ENCODE measurements at regions not wholly inside any gene's neighbourhood (a gene's known extent, or its start where the extent isn't known, plus 50 kb on each side); places are given as distances from the start of the nearest gene placed in this dataset.

DNA sequence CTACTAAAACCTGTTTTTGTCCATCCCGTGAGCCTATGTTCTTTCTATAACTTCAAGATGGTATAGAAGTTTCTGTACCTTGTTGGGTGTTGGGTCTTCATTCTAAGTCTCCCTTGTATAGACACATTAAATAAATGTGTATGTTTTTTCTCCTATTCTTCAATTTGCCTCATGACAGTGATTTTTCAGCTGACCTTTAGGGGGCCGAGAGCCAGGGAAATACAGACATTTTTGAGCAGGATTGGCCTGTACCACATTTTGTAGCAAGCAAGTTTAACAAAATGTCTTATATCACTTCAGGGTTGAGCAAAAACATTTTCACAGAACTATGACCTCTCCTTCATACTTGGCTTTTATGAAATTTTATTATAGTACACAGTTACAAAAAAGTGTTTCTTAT is 495.4 kb upstream of the CDH7 start:
- Histone ChIP-seq H3K9ac (ENCODE audit: insufficient read depth in 1 of 2, low read depth in 2 of 2, low read length in 2 of 2) (no peak overlapping the region), H3K79me2 (ENCODE audit: control insufficient read depth, insufficient read depth, low read length) (no peaks in the 10 kb centered on the region), H2AFZ (ENCODE audit: low read depth, low read length) (no peak overlapping the region), H3K9me1 (ENCODE audit: control insufficient read depth, insufficient read depth, low read length) (no peaks in the 10 kb centered on the region), H3K27me3 (ENCODE audit: control insufficient read depth in 2 of 2, insufficient read depth in 2 of 2, low read length in 2 of 2) (no peaks in the 10 kb centered on the region), H3K27ac (ENCODE audit: extremely low read depth, low read depth, low read length) (no peak overlapping the region), H4K20me1 (replicated peaks; ENCODE audit: control insufficient read depth, insufficient read depth, low read length) (no peaks in the 10 kb centered on the region), H3K4me2 (ENCODE audit: insufficient read depth, low read length) (no peak overlapping the region), H3K36me3 (ENCODE audit: control insufficient read depth, insufficient read depth, low read length) (no peaks in the 10 kb centered on the region), H3K9me3 (replicated peaks; ENCODE audit: control insufficient read depth, insufficient read depth, low read depth, low read length) (no peaks in the 10 kb centered on the region), H3K4me1 (replicated peaks in 1 of 2; ENCODE audit: control insufficient read depth in 2 of 2, insufficient read depth in 2 of 2, low read length in 2 of 2) (no peaks in the 10 kb centered on the region), H3K4me3 (no peak overlapping the region)
- in situ Hi-C loops (cut with MboI) (no loop called here), intact Hi-C loops (cut with micrococcal nuclease) (no loop called here)
- ATAC-seq (no peak), DNase-seq (ENCODE audit: extremely low read depth in 1 of 4, low spot score in 3 of 4) (no peak), FAIRE-seq (no peak)
- CTCF ChIA-PET (ENCODE audit: low intra/inter-chr PET ratio): no interaction called here
- no TSS peak for BruUV-seq (replicated peaks)
- TF ChIP-seq KAT8 (IDR thresholded peaks at IDR 0.05; ENCODE audit: low read depth) (no peak), SMAD4 (CRISPR knock-in tag; conservative IDR thresholded peaks at IDR 0.05) (no peak), CREB1 (IDR thresholded peaks at IDR 0.05) (no peak), CREB1 (CRISPR knock-in tag; IDR thresholded peaks at IDR 0.05) (no peak), RFX5 (IDR thresholded peaks at IDR 0.05; ENCODE audit: low read depth, low read length) (no peak), TFAM (CRISPR knock-in tag; conservative IDR thresholded peaks at IDR 0.05) (no peak)
- WGBS (ENCODE audit: insufficient coverage, low coverage, missing lambda C conversion rate): 0% methylated on average over 2 of the region's 2 CpGs
- POLR2A ChIA-PET: no interaction called here

DNA sequence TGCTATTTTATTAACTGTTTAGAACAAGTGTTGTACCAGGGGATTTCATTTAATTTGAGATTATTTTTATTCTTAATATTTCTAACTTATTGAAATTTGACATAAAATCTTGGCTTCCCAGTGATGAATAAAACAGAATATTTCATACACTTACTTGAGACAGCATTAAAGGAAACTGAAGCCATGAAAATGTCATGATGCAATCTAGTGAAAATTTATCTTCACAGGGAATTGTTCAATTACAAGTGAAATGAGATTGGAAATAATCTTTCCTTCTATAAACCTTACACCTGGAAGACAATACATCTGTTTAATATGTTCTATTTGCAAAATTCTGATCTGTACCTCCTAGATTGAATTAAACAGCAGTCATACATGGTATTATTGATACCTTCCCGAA is 511.0 kb upstream of the CDH7 start:
- Histone ChIP-seq H3K27me3 (ENCODE audit: control insufficient read depth in 2 of 2, insufficient read depth in 2 of 2, low read length in 2 of 2) (no peaks in the 10 kb centered on the region), H3K9ac (ENCODE audit: insufficient read depth in 1 of 2, low read depth in 2 of 2, low read length in 2 of 2) (no peak overlapping the region), H4K20me1 (replicated peaks; ENCODE audit: control insufficient read depth, insufficient read depth, low read length) (no peaks in the 10 kb centered on the region), H3K4me2 (ENCODE audit: insufficient read depth, low read length) (no peak overlapping the region), H3K9me1 (ENCODE audit: control insufficient read depth, insufficient read depth, low read length) (no peaks in the 10 kb centered on the region), H3K36me3 (ENCODE audit: control insufficient read depth, insufficient read depth, low read length) (no peaks in the 10 kb centered on the region), H2AFZ (ENCODE audit: low read depth, low read length) (no peak overlapping the region), H3K27ac (ENCODE audit: extremely low read depth, low read depth, low read length) (no peak overlapping the region), H3K4me3 (no peak overlapping the region), H3K4me1 (replicated peaks in 1 of 2; ENCODE audit: control insufficient read depth in 2 of 2, insufficient read depth in 2 of 2, low read length in 2 of 2) (no peaks in the 10 kb centered on the region), H3K9me3 (replicated peaks; ENCODE audit: control insufficient read depth, insufficient read depth, low read depth, low read length) (no peaks in the 10 kb centered on the region), H3K79me2 (ENCODE audit: control insufficient read depth, insufficient read depth, low read length) (no peaks in the 10 kb centered on the region)
- BruUV-seq (replicated peaks): no TSS peak
- WGBS (ENCODE audit: insufficient coverage, low coverage, missing lambda C conversion rate): 0% methylated on average over 1 of the region's 1 CpG
- CTCF ChIA-PET (ENCODE audit: low intra/inter-chr PET ratio): no interaction called here
- TF ChIP-seq TAF7 (tag; IDR thresholded peaks at IDR 0.05): no peak
- TF ChIP-seq, protein P1, sequence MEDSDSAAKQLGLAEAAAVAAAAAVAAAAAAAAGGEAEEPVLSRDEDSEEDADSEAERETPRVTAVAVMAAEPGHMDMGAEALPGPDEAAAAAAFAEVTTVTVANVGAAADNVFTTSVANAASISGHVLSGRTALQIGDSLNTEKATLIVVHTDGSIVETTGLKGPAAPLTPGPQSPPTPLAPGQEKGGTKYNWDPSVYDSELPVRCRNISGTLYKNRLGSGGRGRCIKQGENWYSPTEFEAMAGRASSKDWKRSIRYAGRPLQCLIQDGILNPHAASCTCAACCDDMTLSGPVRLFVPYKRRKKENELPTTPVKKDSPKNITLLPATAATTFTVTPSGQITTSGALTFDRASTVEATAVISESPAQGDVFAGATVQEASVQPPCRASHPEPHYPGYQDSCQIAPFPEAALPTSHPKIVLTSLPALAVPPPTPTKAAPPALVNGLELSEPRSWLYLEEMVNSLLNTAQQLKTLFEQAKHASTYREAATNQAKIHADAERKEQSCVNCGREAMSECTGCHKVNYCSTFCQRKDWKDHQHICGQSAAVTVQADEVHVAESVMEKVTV (CRISPR knock-in tag; IDR thresholded peaks at IDR 0.05): no peak
- TF ChIP-seq SRSF3 (IDR thresholded peaks at IDR 0.05; ENCODE audit: insufficient read depth, low read length): no peak
- TF ChIP-seq, protein P2, sequence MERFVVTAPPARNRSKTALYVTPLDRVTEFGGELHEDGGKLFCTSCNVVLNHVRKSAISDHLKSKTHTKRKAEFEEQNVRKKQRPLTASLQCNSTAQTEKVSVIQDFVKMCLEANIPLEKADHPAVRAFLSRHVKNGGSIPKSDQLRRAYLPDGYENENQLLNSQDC (CRISPR knock-in tag; IDR thresholded peaks at IDR 0.05): no peak
- TF ChIP-seq RB1 (IDR thresholded peaks at IDR 0.05; ENCODE audit: low read depth): no peak
- no peak for TF ChIP-seq CAMTA2 (CRISPR knock-in tag; conservative IDR thresholded peaks at IDR 0.05)
- TF ChIP-seq, protein P3, sequence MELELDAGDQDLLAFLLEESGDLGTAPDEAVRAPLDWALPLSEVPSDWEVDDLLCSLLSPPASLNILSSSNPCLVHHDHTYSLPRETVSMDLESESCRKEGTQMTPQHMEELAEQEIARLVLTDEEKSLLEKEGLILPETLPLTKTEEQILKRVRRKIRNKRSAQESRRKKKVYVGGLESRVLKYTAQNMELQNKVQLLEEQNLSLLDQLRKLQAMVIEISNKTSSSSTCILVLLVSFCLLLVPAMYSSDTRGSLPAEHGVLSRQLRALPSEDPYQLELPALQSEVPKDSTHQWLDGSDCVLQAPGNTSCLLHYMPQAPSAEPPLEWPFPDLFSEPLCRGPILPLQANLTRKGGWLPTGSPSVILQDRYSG (tag; conservative IDR thresholded peaks at IDR 0.05; ENCODE audit: low read depth): no peak
- DNase-seq (ENCODE audit: extremely low read depth in 1 of 4, low spot score in 3 of 4): no peak
- POLR2A ChIA-PET: no interaction called here
- no peak for ATAC-seq
- no peak for FAIRE-seq
- intact Hi-C loops (cut with micrococcal nuclease): no loop called here
- in situ Hi-C loops (cut with MboI): no loop called here

Measured in K562 (cell line).